ENCODE measurements at regions not wholly inside any gene's neighbourhood (a gene's known extent, or its start where the extent isn't known, plus 50 kb on each side); places are given as distances from the start of the nearest gene placed in this dataset.
A peak's percentile ranks its signal among the peaks of the same experiment; 100 is the strongest.

- no peak for DNase-seq
Measured at GRCh38 chr17:77435272-77436057, 294.7 kb downstream of the SEC14L1 start.

- DNase-seq, result no peak
Measured at GRCh38 chr17:77436058-77436442, 295.3 kb downstream of the SEC14L1 start.

GRCh38 chr17:77436481-77436880, 295.7 kb downstream of the SEC14L1 start:
- DNase-seq, result no peak

- no peak for DNase-seq
Measured at GRCh38 chr17:77437017-77437416, 296.2 kb downstream of the SEC14L1 start.

GRCh38 chr17:77437747-77438146, 297.0 kb downstream of the SEC14L1 start:
- no peak for DNase-seq

- DNase-seq, result no peak
Measured at GRCh38 chr17:77438241-77439188, 297.7 kb downstream of the SEC14L1 start.

- DNase-seq, result no peak
Measured at GRCh38 chr17:77439189-77440018, 298.6 kb downstream of the SEC14L1 start.

GRCh38 chr17:77440560-77440981, 299.8 kb downstream of the SEC14L1 start:
- DNase-seq, result no peak

- DNase-seq, result peak; percentile 20 to 30
Measured at GRCh38 chr17:77441130-77441920, 300.6 kb downstream of the SEC14L1 start.

- DNase-seq, result no peak
Measured at GRCh38 chr17:77441940-77442339, 301.2 kb downstream of the SEC14L1 start.

GRCh38 chr17:77442976-77443747, 302.4 kb downstream of the SEC14L1 start:
- DNase-seq, result no peak

- no peak for DNase-seq
Measured at GRCh38 chr17:77443748-77444260, 303.0 kb downstream of the SEC14L1 start.

GRCh38 chr17:77444628-77444983, 303.8 kb downstream of the SEC14L1 start:
- no peak for DNase-seq

GRCh38 chr17:77444984-77445759, 304.4 kb downstream of the SEC14L1 start:
- no peak for DNase-seq

- no peak for DNase-seq
Measured at GRCh38 chr17:77445760-77446532, 305.2 kb downstream of the SEC14L1 start.

- DNase-seq, result no peak
Measured at GRCh38 chr17:77446940-77447634, 306.3 kb downstream of the SEC14L1 start.

GRCh38 chr17:77449373-77449907, 308.7 kb downstream of the SEC14L1 start:
- DNase-seq, result no peak
